Endothelial cell of hepatic sinusoid (primary cell): ENCODE measurements at regions not wholly inside any gene's neighbourhood (a gene's known extent, or its start where the extent isn't known, plus 50 kb on each side); places are given as distances from the start of the nearest gene placed in this dataset.

Experiments used
- in situ Hi-C: cut with HindIII; loops from 2 replicates; pipeline ENCODE4 v1.10.0; 2017; ENCODE audit warnings: low sequenced_read_pairs

GRCh38 chr5:146940295-146940694, 61.7 kb upstream of the PPP2R2B start:
- in situ Hi-C loops: no loop called here

- in situ Hi-C loops: no loop called here
These were observed 65.5 kb upstream of the PPP2R2B start for GRCh38 chr5:146944019-146944418.

GRCh38 chr5:146944764-146945616, 66.4 kb upstream of the PPP2R2B start:
- in situ Hi-C loops: no loop called here

DNA sequence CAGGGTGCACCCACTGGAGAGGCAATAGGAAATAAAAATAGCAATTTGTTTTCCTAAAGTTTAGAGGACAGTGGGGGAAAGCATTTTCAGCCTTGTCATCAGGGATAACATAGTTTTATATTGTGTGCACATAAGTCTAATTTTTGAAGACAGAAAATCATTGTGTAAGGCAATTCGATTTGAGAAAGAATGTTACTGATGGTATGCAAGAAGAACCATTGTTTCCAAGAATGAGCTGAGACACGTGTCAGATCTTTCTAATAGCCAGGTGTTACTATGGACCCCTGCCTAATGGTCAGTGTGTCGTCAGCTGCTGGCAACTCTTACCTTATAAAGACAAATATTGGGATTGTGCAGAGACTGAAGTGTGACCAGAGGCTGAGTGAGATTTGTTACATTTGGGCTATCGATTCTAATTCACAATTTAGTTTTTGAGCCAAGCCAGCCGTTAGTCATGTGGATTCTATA, 67.1 kb upstream of the PPP2R2B start:
- in situ Hi-C loops: no loop called here

GRCh38 chr5:146947181-146947941, 68.8 kb upstream of the PPP2R2B start:
- in situ Hi-C loops: no loop called here

DNA sequence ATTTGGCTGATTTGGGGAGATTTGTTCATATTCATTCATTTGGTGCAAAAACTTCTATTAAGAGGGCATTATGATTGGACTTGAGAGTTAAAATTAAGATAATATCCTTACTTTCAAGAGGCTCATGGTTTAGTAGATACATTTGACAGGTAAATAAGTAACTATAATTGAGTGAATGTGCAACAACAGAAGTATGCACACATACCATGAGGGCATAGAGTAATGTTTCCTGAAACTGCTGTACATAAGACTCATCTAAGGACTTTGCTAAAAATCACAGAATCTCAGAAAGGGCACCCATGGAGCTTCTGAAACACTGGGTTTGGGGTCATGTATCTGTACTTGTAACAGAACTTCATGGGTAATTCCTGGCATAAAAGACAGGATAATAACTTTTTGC, 70.1 kb upstream of the PPP2R2B start:
- in situ Hi-C loops: no loop called here

GRCh38 chr5:146952168-146952567, 73.6 kb upstream of the PPP2R2B start:
- in situ Hi-C loops: no loop called here

DNA sequence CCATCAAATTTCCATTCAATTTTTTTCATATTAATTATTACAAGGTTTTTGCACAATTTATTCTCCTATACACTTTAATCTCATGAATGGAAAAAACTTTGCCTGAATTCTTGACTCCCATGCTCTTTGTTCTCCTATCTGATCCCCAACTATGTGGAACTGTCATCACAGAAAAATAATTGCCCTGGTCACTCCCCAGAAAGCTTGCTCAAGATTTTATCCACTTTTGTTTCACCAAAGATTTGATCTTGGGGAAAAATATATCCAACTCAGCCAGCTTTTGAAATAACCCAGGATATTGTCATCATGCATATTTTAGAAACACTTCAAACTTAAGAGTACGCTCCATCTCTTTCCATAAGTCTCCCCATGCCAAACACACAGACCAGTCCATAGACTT, 77.7 kb upstream of the PPP2R2B start:
- in situ Hi-C loops: no loop called here

- in situ Hi-C loops: no loop called here
These were observed 80.8 kb upstream of the PPP2R2B start for GRCh38 chr5:146959360-146959759.

DNA sequence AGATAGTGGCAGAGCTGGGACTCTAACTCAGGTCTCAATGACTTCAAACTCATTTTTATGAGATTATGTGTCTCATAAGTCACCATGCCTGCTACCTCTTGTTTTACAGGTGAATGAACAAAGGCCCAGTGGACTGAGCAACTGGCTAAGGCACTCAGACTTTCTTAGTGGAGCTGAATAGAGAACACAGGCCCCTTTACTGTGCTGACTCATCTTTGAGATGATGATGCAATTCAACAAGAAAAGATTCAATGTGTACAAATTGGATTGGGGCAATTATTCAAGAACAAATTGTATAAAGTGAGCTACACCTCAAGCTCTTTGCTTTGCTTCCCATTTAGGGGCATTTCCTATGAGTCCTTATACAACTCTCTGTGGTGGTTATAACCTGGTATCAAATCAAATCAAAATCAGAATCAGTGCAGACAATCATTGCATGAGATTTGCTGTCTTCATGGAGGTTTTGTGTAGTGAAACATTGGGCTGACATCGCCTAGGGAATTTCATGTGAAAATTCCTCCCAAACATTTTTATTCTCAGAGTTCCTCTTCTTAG, 84.3 kb upstream of the PPP2R2B start:
- in situ Hi-C loops: loop anchor here (5.0 kb wide), 1 partner anchor 61 kb away; no protein-coding TSS in a partner anchor

GRCh38 chr5:146965761-146966659, 87.5 kb upstream of the PPP2R2B start:
- in situ Hi-C loops: no loop called here

DNA sequence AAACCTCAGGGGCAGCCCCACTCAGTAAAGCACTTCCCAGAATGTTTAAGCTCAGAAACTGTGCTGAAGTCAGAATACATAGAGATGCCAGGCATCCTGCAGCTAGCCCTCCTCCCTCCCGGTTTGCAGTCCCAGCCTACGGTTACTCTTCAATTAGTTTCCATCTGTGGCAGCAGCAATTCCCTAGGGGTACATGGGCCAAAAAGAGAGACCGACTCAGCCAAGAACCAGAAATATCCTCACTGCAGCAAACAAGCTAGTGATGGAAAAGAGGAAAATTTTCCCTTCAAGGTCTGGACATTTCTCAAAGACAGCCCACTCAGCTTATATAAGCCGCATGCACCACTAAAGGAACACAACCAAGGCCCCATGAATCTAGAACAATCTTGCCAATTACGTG, 89.1 kb upstream of the PPP2R2B start:
- in situ Hi-C loops: no loop called here

DNA sequence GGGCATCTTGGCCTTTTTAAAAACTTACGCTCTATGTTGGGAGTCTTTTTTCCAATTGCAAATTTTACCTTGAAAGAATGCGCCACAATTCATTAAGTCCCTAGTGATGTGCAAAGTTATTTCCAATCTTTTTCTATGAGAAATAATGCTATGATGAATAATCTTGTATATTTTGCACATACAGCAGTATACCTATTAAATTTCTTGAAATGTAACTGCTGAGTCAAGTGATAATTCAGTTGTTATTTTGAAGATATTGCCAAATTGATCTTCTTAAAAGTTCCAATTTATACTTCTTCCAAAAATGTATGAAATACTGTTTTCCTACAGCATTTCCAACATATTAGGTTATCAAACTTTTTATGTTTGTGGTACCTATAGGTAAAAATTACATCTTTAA, 92.8 kb upstream of the PPP2R2B start:
- in situ Hi-C loops: no loop called here

GRCh38 chr5:146986469-146986868, 107.9 kb upstream of the PPP2R2B start:
- in situ Hi-C loops: no loop called here

GRCh38 chr5:146993876-146994530, 115.4 kb upstream of the PPP2R2B start:
- in situ Hi-C loops: no loop called here

- in situ Hi-C loops: no loop called here
These were observed 117.3 kb upstream of the PPP2R2B start for GRCh38 chr5:146995878-146996277.

DNA sequence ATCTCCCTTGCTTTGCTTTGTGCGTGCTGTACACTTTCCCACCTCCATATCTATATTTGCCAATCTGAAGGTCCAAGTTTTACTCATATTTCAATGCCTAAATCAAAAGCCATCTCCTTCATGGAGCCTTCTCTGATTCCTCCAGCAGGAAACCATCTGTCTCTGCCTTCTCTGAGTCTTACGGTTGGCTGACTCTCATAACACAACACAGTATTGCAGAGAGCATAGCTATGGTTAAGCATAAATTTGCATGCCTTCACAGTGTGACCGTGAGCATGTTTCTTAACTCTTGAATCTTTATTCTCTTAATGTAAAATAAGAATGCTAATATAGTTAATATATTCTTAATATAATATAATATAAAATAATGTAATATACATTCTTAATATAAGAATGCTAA, 136.8 kb upstream of the PPP2R2B start:
- in situ Hi-C loops: no loop called here

DNA sequence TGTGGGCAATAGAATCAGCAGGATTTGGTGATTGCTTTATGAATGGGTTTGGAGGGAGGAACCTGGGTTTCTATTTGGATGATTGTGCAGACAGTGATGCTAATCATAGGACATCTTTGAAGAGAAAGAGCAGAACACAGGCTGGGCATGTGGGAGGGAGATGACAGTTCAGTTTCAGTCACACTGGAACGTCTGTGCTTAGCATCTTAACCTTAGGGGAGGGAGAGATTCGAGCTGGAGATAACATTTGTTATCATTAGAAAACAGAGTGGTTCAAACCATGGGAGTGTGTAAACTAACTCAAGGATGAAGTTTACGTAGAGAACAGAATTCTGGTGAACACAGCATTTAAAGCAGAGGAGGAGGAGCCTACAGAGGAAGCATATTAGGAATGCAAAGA, 138.6 kb upstream of the PPP2R2B start:
- in situ Hi-C loops: no loop called here

DNA sequence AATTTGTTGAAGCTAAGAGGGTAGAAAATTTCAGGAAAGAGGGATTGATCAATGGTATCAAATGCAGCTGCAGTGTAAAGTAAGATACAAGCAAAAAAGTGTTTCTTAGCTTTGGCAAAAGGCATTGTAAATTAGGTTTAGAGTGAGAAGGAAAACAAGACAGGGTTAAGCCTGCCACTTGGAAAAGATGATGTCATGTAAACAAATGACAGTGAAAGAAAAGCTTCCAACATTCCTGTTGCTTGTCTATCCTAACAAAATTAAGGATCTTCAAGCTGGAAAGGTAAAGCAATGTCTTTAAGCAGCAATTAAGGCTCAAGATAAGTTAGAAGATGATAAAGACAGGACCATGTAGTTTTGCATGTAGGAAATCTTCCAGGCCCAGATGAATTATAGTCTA, 139.1 kb upstream of the PPP2R2B start:
- in situ Hi-C loops: no loop called here

- in situ Hi-C loops: no loop called here
These were observed 140.3 kb upstream of the PPP2R2B start for GRCh38 chr5:147018812-147019211.
